Neural cell (in vitro differentiated cells): ENCODE measurements at regions not wholly inside any gene's neighbourhood (a gene's known extent, or its start where the extent isn't known, plus 50 kb on each side); places are given as distances from the start of the nearest gene placed in this dataset.

Experiments
- CTCF ChIP-seq: fragments of 450-650 bp; IDR thresholded peaks from 2 replicates; pipeline ENCODE4 v1.5.1; 2014; ENCODE audit warnings: antibody characterized with exemption, mild to moderate bottlenecking, moderate library complexity; ENCODE audit not compliant: poor library complexity, severe bottlenecking
- EP300 ChIP-seq: fragments of 450-650 bp; conservative IDR thresholded peaks from 2 replicates; pipeline ENCODE4 v1.6.1; 2014; ENCODE audit warnings: antibody characterized with exemption, mild to moderate bottlenecking, moderate library complexity; ENCODE audit not compliant: poor library complexity, severe bottlenecking
- EZH2 ChIP-seq: fragments of 200-600, 300-800 bp; shearing (Covaris generic), sonication (generic); IDR thresholded peaks from 2 replicates; pipeline ENCODE4 v1.6.1; 2014; ENCODE audit warnings: antibody characterized with exemption, low read length, borderline replicate concordance, mild to moderate bottlenecking; ENCODE audit not compliant: insufficient read depth, poor library complexity, severe bottlenecking
- POLR2AphosphoS5 ChIP-seq: IDR thresholded peaks from 2 replicates; pipeline ENCODE4 v1.6.1; 2012
- RAD21 ChIP-seq: fragments of 450-650 bp; conservative IDR thresholded peaks from 2 replicates; pipeline ENCODE4 v1.6.1; 2014; ENCODE audit warnings: antibody characterized with exemption, mild to moderate bottlenecking, moderate library complexity
- SMC3 ChIP-seq: fragments of 450-650 bp; conservative IDR thresholded peaks from 2 replicates; pipeline ENCODE4 v1.6.1; 2014; ENCODE audit warnings: antibody characterized with exemption, mild to moderate bottlenecking, moderate library complexity; ENCODE audit not compliant: poor library complexity
- TAF1 ChIP-seq: IDR thresholded peaks from 2 replicates; pipeline ENCODE4 v1.6.1; 2012; ENCODE audit warnings: low read depth
- TF ChIP-seq, protein P1 (sequence below): IDR thresholded peaks from 2 replicates; pipeline ENCODE4 v1.6.1; 2012; ENCODE audit warnings: borderline replicate concordance

GRCh38 chrX:95889279-95889678 is 795.4 kb upstream of the DIAPH2 start:
- TF ChIP-seq EZH2 (no peak), CTCF (no peak), POLR2AphosphoS5 (no peak), RAD21 (no peak), TAF1 (no peak), SMC3 (no peak), EP300 (no peak)
- TF ChIP-seq, protein P1, sequence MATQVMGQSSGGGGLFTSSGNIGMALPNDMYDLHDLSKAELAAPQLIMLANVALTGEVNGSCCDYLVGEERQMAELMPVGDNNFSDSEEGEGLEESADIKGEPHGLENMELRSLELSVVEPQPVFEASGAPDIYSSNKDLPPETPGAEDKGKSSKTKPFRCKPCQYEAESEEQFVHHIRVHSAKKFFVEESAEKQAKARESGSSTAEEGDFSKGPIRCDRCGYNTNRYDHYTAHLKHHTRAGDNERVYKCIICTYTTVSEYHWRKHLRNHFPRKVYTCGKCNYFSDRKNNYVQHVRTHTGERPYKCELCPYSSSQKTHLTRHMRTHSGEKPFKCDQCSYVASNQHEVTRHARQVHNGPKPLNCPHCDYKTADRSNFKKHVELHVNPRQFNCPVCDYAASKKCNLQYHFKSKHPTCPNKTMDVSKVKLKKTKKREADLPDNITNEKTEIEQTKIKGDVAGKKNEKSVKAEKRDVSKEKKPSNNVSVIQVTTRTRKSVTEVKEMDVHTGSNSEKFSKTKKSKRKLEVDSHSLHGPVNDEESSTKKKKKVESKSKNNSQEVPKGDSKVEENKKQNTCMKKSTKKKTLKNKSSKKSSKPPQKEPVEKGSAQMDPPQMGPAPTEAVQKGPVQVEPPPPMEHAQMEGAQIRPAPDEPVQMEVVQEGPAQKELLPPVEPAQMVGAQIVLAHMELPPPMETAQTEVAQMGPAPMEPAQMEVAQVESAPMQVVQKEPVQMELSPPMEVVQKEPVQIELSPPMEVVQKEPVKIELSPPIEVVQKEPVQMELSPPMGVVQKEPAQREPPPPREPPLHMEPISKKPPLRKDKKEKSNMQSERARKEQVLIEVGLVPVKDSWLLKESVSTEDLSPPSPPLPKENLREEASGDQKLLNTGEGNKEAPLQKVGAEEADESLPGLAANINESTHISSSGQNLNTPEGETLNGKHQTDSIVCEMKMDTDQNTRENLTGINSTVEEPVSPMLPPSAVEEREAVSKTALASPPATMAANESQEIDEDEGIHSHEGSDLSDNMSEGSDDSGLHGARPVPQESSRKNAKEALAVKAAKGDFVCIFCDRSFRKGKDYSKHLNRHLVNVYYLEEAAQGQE, result no peak
